ENCODE measurements at regions not wholly inside any gene's neighbourhood (a gene's known extent, or its start where the extent isn't known, plus 50 kb on each side); places are given as distances from the start of the nearest gene placed in this dataset.

GRCh38 chr13:40024967-40025714 is 369.7 kb downstream of the COG6 start:
- TF ChIP-seq CTCF (IDR thresholded peaks at IDR 0.05) (no peak), POLR2AphosphoS5 (IDR thresholded peaks at IDR 0.05) (no peak)

Data from breast epithelium (tissue), 3 donors.